DOHH2 (cell line): ENCODE measurements at regions not wholly inside any gene's neighbourhood (a gene's known extent, or its start where the extent isn't known, plus 50 kb on each side); places are given as distances from the start of the nearest gene placed in this dataset.

Experiments used
- H3F3A ChIP-seq: fragments of 200-600 bp; sonication (generic), shearing (Covaris generic); 2 replicates; pipeline ENCODE4 v1.6.0; 2016; ENCODE audit warnings: antibody characterized with exemption, mild to moderate bottlenecking; ENCODE audit not compliant: control insufficient read depth, insufficient read depth
- H3K27ac ChIP-seq: fragments of 200-600 bp; sonication (generic); 2 replicates; pipeline ENCODE4 v1.5.1; 2014; ENCODE audit warnings: low read depth, mild to moderate bottlenecking, low read length, moderate library complexity
- H3K27me3 ChIP-seq: fragments of 200-600 bp; sonication (generic); 2 replicates; pipeline ENCODE4 v1.6.1; 2014; ENCODE audit warnings: mild to moderate bottlenecking, low read length, mixed read lengths; ENCODE audit not compliant: control insufficient read depth
- H3K36me3 ChIP-seq: fragments of 200-600 bp; sonication (generic); 2 replicates; pipeline ENCODE4 v1.6.1; 2014; ENCODE audit warnings: mild to moderate bottlenecking, low read length, moderate library complexity, mixed read lengths; ENCODE audit not compliant: control insufficient read depth
- H3K4me1 ChIP-seq: fragments of 200-600 bp; sonication (generic); 2 replicates; pipeline ENCODE4 v1.6.1; 2014; ENCODE audit warnings: mild to moderate bottlenecking, low read length, mixed read lengths; ENCODE audit not compliant: control insufficient read depth
- H3K4me2 ChIP-seq: fragments of 200-600 bp; sonication (generic); 2 replicates; pipeline ENCODE4 v1.6.0; 2014; ENCODE audit warnings: mild to moderate bottlenecking, low read length, moderate library complexity
- H3K4me3 ChIP-seq: fragments of 200-600 bp; sonication (generic); 2 replicates; pipeline ENCODE4 v1.5.1; 2014; ENCODE audit warnings: mild to moderate bottlenecking, low read length, mixed read lengths
- H3K79me2 ChIP-seq: fragments of 200-600 bp; sonication (generic); 2 replicates; pipeline ENCODE4 v1.6.1; 2014; ENCODE audit warnings: mild to moderate bottlenecking, low read length, mixed read lengths; ENCODE audit not compliant: control insufficient read depth
- H3K9me2 ChIP-seq: fragments of 200-600 bp; sonication (generic); replicated peaks from 2 replicates; pipeline ENCODE4 v1.6.1; 2014; ENCODE audit warnings: mild to moderate bottlenecking, low read length, mixed read lengths; ENCODE audit not compliant: control insufficient read depth
- H3K9me3 ChIP-seq: fragments of 200-600 bp; sonication (generic); 2 replicates; pipeline ENCODE4 v1.6.1; 2014; ENCODE audit warnings: antibody characterized with exemption, low read length, mixed read lengths; ENCODE audit not compliant: control insufficient read depth, insufficient read depth
- H4K20me1 ChIP-seq: fragments of 200-600 bp; sonication (generic); 2 replicates; pipeline ENCODE4 v1.6.0; 2014; ENCODE audit warnings: low read depth, mild to moderate bottlenecking, antibody characterized with exemption, low read length, moderate library complexity; ENCODE audit not compliant: control insufficient read depth, insufficient read depth
- EZH2phosphoT487 ChIP-seq: fragments of 200-600 bp; sonication (generic); IDR thresholded peaks from 2 replicates; pipeline ENCODE4 v1.6.1; 2017; ENCODE audit warnings: borderline replicate concordance, mild to moderate bottlenecking, antibody characterized with exemption, low read length, moderate library complexity, mixed read lengths
- TF ChIP-seq, protein P1 (sequence below): fragments of 200-600 bp; sonication (generic); IDR thresholded peaks from one replicate; pipeline ENCODE4 v1.5.1; 2014; ENCODE audit warnings: antibody characterized with exemption, mild to moderate bottlenecking, low read depth, low read length; ENCODE audit not compliant: poor library complexity, severe bottlenecking

DNA sequence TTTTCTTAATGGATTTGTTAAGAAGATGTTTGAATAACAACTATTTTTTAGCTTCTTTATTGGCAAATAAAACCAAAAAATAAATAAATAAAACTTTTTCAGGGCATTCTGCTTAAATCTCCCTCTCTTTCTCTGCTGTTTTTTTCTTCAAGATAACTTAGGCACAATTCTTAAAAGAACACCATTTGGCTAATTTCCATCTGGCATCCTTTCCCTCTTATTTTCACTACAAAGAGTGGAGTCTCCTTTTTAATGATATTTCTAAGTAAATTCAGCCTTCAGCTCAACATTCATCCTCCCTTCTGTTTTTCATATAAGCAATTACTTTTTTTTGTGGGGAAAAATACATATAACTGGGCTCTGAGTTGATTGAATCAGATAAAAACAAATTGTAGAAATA, 88.1 kb downstream of the PCDH7 start:
- no peaks in the 10 kb centered on the region for H3K9me3 ChIP-seq
- no peak overlapping the region for H3K4me3 ChIP-seq
- TF ChIP-seq, protein P1, sequence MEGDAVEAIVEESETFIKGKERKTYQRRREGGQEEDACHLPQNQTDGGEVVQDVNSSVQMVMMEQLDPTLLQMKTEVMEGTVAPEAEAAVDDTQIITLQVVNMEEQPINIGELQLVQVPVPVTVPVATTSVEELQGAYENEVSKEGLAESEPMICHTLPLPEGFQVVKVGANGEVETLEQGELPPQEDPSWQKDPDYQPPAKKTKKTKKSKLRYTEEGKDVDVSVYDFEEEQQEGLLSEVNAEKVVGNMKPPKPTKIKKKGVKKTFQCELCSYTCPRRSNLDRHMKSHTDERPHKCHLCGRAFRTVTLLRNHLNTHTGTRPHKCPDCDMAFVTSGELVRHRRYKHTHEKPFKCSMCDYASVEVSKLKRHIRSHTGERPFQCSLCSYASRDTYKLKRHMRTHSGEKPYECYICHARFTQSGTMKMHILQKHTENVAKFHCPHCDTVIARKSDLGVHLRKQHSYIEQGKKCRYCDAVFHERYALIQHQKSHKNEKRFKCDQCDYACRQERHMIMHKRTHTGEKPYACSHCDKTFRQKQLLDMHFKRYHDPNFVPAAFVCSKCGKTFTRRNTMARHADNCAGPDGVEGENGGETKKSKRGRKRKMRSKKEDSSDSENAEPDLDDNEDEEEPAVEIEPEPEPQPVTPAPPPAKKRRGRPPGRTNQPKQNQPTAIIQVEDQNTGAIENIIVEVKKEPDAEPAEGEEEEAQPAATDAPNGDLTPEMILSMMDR, result no peak
- no peak for TF ChIP-seq EZH2phosphoT487
- no peaks in the 10 kb centered on the region for H3F3A ChIP-seq
- no peak overlapping the region for H3K4me2 ChIP-seq
- H3K9me2 ChIP-seq, result no peaks in the 10 kb centered on the region
- H3K27me3 ChIP-seq, result no peaks in the 10 kb centered on the region
- H3K36me3 ChIP-seq, result no peaks in the 10 kb centered on the region
- no peak overlapping the region for H3K27ac ChIP-seq
- no peaks in the 10 kb centered on the region for H3K79me2 ChIP-seq
- peaks cover 12% of the 10 kb centered on the region for H3K4me1 ChIP-seq
- no peaks in the 10 kb centered on the region for H4K20me1 ChIP-seq

DNA sequence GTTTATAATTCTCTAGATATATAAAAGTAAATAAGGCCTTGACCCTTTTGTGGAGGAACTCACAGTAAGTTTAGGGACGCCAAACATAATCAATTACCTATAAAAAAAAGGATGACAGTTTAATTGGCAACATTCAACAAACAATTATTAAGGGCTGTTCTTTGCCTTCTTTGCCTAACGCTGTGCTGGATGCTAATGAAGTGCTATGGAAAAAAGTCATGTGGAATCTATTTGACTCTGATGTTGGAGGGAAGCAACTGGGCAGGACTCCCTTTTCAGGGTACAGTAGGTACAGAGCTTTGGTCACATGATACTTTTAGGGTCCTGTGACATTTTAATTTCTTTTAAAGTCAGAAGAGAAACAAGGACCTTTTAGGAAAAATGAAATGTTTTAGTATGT, 91.1 kb downstream of the PCDH7 start:
- Histone ChIP-seq H3K9me3 (no peaks in the 10 kb centered on the region), H3K27ac (no peak overlapping the region), H3K79me2 (no peaks in the 10 kb centered on the region), H3K36me3 (no peaks in the 10 kb centered on the region), H3K27me3 (no peaks in the 10 kb centered on the region), H3K4me2 (no peak overlapping the region), H3K4me3 (no peak overlapping the region), H3K4me1 (peaks cover 12% of the 10 kb centered on the region), H3K9me2 (no peaks in the 10 kb centered on the region), H3F3A (no peaks in the 10 kb centered on the region), H4K20me1 (no peaks in the 10 kb centered on the region)
- TF ChIP-seq, protein P1, result no peak
- no peak for TF ChIP-seq EZH2phosphoT487

DNA sequence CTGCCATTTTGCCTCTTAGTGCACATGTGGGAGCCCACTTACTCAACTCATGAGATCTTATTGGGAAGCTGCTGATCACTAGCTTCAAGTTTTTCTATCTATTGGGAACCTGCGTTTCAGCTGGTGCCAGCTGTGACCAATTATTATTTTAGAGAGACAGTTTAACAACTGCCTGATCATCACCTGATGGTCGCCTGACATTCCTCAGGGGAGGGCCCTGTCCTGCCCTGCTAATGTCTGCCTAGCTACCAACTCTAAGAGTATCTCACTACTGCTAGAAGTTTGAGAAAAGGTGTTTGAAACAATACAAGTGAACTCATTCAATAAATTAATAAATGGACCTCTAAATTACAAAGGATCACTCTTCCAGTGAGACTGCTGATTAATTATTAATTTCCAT, 95.5 kb downstream of the PCDH7 start:
- TF ChIP-seq EZH2phosphoT487, result no peak
- TF ChIP-seq, protein P1, result no peak
- H3K4me2 ChIP-seq, result no peak overlapping the region
- H3K4me3 ChIP-seq, result no peak overlapping the region
- no peaks in the 10 kb centered on the region for H3K9me3 ChIP-seq
- no peaks in the 10 kb centered on the region for H3K36me3 ChIP-seq
- H3K9me2 ChIP-seq, result no peaks in the 10 kb centered on the region
- H4K20me1 ChIP-seq, result no peaks in the 10 kb centered on the region
- H3K79me2 ChIP-seq, result no peaks in the 10 kb centered on the region
- no peaks in the 10 kb centered on the region for H3K27me3 ChIP-seq
- no peaks in the 10 kb centered on the region for H3F3A ChIP-seq
- H3K4me1 ChIP-seq, result peaks cover 25% of the 10 kb centered on the region
- no peak overlapping the region for H3K27ac ChIP-seq

DNA sequence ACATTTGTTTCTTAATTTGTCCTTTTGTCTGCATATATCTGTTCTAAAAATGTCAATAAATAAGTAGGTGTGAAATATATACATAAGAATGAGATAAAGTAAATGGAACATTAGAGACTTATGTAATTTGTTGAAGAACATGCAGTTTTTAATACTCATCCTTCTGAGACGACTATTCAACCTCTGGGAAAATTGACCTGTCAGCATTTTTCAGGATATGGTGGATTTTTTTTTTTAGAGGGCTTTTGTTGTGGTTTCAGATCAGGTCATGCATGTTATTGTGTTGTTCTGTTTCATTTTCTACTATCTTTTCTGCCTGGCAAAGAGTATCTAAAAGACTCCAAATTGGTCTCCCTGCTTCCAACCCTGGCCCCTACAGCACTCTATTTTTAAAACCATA, 97.3 kb downstream of the PCDH7 start:
- no peaks in the 10 kb centered on the region for H3K9me2 ChIP-seq
- H3K4me1 ChIP-seq, result peaks cover 15% of the 10 kb centered on the region
- H3K4me2 ChIP-seq, result peak overlapping the region; percentile 23
- no peaks in the 10 kb centered on the region for H4K20me1 ChIP-seq
- H3K4me3 ChIP-seq, result no peak overlapping the region
- TF ChIP-seq, protein P1, result no peak
- no peak for TF ChIP-seq EZH2phosphoT487
- H3K79me2 ChIP-seq, result no peaks in the 10 kb centered on the region
- H3K27ac ChIP-seq, result no peak overlapping the region
- no peaks in the 10 kb centered on the region for H3F3A ChIP-seq
- no peaks in the 10 kb centered on the region for H3K36me3 ChIP-seq
- no peaks in the 10 kb centered on the region for H3K27me3 ChIP-seq
- no peaks in the 10 kb centered on the region for H3K9me3 ChIP-seq
